GM18507 (cell line): ENCODE measurements at regions not wholly inside any gene's neighbourhood (a gene's known extent, or its start where the extent isn't known, plus 50 kb on each side); places are given as distances from the start of the nearest gene placed in this dataset.

Source experiments
- DNase-seq: peaks from one replicate; pipeline ENCODE4 v3.0.0; 2011; ENCODE audit warnings: low read depth; ENCODE audit not compliant: insufficient read length; ENCODE audit errors: extremely low spot score
- FAIRE-seq: peaks from 2 replicates; lab custom pipeline; 2011; peaks lifted over from hg19 to GRCh38; lab: Jason Lieb, UNC

DNA sequence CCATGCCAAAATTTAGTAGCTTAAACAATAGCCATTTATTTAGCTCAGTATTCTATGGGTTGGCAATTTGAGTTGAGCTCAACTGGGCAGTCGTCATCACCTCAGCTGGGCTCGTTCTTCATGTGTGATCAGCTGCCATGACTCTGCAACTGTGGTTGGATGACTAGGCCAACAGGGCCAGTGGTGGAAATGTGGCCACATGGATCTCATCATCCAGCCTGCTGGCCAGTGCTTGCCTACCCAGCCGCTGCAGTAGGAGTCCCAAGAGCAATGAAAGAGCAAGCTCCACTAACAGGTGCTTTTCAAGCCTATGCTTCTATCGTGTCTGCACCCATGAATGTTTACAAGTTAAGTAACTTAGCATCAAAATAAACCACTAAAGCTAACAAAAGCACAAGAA is 158.0 kb downstream of the ATPSCKMT start:
- FAIRE-seq = no peak

DNA sequence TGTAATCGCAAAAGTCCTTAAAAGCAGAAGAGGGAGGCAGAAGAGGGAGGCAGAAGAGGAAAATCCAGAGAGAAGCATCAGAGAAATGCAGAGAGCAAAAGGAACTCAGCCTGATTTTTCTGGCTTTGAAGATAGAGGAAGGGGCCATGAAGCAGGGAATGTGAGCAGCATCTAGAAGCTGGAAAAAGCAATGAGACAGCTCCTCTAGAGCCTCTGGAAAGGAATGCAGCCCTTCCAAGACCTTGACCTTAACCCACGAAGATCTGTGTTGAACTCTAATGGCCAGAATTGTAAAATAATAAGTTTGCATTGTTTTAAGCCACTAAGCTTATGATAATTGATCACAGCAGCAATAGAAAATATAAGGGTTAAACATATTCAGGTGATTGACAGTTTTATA is 159.6 kb downstream of the ATPSCKMT start:
- FAIRE-seq (no peak), DNase-seq (no peak)

More for the DNA sequence above, 158.0 kb downstream of the ATPSCKMT start:
- no peak for DNase-seq

DNA sequence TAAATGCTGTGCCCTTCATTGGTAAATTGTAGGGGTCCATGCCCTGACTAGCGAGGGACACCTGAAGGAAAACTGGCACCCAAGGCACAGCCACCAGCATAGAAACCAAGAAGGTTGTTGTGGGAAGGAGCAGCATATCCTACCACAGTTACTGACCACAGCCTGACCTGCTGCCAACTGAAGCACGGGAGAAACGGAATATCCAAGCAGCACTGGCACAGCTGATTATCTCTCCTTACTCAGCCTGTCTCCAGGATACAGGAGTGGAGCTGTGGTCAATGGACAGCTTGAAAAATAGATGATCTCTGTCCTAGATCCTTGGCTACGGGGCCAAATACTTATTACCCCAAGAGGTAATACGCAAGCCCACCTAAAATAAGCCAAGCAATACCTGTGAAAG is 164.5 kb downstream of the ATPSCKMT start:
- FAIRE-seq (no peak), DNase-seq (no peak)

DNA sequence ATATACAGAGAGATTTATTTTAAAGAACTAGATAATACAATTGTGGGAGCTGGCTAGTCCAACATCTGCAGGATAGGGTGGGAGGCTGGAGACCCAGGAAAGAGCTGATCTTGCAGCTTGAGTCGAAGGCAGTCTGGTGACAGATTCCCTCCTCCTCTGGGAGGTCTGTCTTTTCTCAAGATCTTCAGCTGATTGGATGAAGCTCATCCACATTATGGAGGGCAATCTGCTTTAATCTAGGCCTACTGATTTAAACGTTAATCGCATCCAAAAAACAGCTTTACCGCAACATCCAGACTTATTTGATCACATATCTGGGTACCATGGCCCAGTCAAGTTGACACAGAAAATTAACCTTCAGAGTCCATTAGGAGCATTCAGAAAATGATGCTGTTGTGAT is 168.1 kb downstream of the ATPSCKMT start:
- DNase-seq (no peak), FAIRE-seq (no peak)

DNA sequence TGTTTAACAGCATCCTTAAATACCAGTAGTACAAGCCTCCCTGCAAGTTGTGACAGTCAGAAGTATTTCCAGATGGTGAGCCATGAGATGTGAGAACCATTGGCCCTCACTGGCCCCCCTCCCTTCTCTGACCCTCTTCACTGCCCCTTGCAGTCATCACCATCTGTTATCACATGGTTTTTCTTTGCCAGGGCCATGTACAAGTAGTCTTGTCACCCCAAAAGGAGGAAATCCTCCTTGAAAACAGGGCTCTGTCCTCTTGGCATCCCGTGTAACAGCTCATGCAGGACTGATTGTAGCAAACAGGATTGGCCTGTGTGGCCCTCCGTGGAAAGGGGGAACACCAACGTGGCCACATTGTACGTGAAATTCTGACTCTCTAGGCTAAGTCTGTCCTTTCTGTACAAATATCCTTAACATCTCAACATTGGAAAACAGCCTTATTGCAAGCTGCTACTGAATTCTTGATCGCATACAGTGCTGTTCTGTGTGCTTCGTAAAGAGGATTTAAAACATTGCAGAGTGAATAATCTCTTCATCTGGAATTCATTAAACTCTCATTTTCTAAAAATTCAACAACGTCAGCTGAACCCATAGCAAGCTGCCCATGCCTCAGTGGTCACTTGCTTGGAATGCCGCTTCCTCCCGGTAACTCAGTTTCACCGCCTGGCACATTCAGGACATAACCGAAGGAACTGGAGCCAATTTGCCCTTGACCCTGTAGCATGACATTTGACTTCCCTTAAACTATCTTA is 171.7 kb downstream of the ATPSCKMT start:
- DNase-seq (no peak), FAIRE-seq (no peak)

DNA sequence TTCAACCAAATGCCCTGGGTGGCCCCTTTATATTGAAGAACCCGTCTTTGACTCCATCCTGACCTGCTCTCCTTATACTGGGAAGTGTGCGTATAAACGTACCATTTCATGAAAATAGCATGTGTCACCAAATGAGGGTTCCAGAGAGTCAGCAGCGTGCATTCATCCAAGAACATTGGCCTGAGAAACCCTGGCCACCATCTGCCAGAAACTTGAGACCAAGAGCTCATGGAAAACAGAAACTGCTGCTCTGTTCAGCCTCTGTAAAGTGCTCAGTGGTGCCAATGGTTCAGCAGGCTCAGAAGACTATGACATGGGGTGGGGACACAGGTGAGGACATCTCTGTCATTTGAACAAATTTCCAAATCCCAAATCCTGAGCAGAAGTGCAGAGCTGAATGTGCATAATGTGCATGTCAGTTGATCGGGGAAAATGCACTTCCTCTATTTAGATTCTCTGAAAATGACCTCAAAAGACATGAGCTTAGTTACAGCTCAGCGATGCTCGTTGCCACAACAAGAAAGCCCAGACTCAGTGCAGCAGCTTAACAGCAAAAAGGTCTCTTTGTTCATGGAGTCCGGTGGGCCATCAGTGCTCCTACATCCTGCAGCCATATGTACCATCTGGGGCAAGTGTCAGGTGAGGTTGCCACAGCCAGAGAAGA is 176.1 kb downstream of the ATPSCKMT start:
- FAIRE-seq (no peak), DNase-seq (no peak)

DNA sequence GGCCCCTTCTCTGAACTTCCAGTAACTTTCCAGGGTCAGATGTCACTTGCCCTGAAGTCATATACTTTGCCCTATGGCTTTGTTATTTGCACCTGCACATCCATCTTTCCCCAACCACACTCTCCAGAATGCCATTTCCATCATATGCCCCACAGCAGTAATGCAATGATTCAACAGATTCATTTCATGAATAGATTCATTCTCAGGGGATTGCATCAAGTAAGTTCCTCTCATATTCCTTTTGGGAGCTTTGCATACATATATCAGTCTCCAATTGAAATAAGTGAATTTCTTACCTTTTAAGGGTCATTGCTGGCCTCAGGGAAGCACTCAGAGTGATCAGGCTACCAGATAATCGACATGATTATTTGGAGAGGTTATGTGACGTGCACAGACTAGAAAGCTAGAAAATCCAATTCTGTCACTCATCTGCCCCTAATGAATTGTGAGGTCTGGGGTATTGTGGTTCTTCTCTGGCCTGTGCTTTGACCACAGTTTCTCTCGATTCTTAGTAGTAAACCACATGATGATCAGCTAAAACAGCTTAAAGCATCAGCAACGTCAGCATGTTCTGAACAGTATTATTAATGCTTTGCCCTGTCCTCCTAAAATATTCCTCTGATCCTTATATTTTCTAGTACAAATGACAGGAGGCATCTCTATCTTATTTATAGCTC is 179.9 kb downstream of the ATPSCKMT start:
- DNase-seq = no peak
- FAIRE-seq = no peak

DNA sequence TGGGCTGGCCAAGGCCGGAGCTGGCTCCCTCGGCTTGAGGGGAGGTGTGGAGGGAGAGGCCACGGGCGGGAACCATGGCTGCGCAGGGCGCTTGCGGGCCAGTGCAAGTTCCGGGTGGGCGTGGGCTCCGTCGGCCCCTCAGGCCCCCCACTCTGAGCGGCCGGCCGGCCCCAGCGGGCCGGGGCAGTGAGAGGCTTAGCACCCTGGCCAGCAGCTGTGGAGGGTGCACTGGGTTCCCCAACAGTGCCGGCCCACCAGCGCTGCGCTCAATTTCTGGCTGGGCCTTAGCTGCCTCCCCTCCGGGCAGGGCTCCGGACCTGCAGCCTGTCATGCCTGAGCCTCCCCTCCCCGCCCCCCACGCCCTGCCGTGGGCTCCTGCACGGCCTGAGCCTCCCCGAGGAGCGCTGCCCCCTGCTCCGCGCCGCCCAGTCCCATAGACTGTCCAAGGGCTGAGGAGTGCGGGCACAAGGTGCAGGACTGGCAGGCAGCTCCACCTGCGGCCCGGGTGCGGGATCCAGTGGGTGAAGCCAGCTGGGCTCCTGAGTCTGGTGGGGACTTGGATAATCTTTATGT is 184.2 kb downstream of the ATPSCKMT start:
- DNase-seq (no peak), FAIRE-seq (no peak)

DNA sequence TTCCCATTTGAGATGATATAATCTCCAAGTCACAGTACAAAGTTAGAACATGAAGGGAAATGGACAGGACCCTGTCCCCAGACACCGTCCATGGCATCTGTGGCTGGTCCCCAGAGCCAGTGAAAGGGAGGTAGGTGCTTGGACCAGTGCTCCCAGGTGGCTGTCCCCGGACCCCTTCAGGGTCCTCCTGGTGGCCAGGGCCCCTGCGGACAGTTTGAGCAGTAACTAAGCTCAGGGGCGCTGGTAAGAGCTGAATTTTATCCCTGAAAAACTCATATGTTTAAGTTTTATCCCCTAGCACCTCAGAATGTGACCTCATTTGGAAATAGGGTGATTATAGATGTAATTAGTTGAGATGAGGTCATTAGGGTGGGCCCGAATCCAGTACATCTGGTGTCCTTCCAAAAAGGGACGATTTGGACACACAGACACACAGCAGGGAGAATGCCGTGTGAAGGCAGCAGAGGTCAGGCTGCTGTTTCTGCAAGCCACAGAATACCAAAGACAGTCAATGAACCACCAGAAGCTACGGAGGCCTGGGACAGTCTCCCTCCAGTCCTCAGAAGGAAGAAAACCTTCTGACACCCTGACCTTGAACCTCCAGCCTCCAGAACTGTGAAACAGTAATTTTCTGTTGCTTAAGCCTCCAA is 185.0 kb downstream of the ATPSCKMT start:
- DNase-seq (no peak), FAIRE-seq (no peak)

DNA sequence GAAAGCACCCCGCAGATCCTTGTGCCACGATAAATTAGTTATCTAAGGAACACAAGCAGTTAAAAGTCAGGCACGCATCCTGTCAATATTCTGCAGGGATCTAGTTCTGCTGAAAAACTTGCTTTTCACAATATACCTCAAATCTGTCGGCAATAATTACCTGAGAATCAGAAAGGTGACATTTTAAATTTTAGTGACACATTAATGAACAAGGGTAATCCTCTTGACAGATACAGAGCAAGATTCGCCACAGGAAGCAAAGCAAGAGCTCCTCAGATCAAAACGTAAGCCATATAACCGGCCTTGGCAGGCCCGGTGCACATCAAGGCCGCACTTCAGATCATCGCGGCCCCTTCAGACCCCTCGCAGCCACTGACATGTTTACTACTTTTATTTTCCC is 185.7 kb downstream of the ATPSCKMT start:
- DNase-seq = no peak
- no peak for FAIRE-seq

DNA sequence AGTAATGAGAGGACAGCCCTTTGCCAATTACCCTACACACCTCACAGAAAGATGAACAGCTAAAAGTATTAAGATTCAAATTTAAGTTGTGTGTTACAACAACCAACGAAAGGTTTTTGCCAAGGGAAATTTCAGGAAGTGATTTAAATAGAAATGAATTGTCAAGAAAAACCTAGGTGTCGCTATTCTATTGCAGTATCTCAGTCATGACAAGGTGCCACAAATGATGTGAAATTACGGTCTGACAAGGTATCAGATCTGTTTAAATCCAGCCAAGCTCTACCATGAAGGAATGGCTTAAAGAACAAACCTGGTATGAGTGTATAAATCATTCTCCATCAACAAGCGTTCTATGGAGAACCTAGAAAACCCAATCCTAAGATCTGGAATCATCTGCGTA is 189.7 kb downstream of the ATPSCKMT start:
- DNase-seq (no peak), FAIRE-seq (no peak)

DNA sequence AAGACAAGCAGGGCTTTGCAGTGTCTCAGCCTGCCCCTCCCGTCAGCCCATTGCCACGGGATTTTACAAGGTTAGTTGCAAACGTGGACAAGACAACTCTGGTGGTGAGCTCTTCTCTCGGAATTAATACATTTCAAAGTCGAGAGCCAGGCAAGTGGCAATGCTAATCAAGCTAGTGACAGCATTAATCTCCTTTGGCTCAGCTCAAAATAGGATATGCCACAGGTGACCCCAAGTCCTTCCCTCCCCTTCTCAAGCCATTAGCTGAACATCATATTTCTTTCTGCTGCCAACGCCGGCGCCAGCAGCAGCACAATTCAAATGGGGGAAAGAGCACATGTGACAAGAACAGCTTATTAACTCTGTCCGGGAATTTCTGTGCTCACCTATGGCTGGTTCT is 190.1 kb downstream of the ATPSCKMT start:
- DNase-seq = no peak
- FAIRE-seq = no peak

DNA sequence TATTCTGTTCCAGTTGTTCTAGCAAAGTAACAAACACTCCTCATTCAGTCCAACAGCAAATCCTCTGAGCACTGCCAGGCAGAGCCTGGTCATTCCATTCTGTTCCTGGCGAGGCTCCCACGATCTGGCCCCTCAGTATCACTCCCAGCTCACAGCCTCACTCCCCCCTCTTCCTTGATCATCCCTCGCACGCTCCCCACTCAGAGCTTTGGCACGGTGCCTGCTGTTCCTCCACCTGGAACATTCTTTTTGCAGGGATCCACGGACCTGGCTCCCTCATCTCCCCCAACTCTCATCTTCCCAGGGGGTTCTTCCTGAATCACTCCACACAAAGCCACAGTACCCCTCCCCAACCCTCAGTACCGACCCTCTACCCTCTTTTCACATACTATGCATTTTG is 192.3 kb downstream of the ATPSCKMT start:
- DNase-seq (no peak), FAIRE-seq (no peak)

DNA sequence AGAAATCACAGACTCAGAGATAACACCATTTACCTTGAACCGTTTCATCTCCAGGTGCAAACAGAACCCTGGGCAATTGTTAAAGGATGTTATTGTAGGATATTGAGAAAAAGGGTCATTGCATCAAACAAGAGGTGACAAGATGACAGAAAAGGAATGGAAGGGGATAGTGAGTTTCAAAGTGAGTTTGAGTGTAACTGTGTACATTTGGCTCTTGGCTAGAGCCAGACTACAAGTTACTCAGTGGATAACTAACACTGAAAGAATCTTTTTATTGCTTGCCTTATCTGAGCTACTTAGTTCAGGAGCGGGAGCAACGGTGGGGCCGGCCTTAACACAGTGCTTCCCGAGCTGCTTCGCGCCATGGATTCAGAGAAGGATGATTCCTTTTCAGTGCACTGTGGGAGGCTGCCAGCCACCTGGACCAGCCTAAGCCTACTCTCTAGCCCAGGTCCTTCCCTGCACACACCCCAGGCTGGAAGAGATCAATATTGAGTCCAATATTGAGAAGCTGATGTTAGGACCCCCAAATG is 193.4 kb downstream of the ATPSCKMT start:
- DNase-seq = no peak
- no peak for FAIRE-seq

DNA sequence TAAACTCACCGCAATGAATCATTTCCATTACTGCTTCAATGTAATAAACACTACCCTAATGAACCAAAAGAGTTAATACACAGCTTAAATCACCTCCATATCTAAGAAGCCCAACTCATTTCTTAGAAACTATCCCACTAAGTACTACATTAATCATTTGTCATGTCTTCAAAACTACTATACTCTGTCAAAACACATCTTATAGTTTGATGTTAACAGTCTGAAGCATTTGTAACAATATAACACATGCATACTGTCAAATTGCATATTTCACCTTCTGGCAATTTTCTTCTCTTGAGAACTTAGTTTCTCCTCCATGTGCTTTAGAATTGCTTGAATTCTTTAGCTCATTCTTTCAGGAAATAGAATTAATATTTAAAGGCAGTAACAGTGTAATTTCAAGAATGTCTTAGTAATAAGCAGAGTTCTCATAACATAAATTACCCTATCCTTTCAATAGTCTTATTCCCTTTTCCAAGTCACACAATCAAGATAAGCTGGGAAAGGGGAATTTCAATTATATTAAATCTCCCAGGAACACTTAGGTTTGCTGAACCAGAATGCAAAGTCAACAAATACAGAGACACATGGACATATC is 199.7 kb downstream of the ATPSCKMT start:
- no peak for FAIRE-seq
- DNase-seq = no peak

DNA sequence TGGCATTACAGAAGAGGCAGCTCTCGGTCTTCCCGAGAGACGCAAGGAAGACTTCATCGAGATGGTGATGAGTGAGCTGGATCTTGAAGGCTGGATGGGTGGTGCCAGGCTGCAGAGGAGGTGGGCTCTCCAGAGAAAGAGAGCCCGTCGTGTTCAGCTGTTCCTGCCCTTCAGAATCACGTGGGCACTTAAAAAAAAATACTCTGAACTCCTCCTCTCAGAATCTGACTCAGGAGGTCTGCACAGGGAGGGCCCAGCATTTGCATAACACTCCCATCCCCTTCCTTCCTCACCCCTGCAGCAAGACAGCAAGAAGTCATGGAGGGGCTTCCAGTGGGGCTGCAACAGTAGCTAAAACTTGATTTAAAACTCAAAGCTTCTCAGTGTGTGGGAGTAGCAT is 203.0 kb downstream of the ATPSCKMT start:
- no peak for FAIRE-seq
- no peak for DNase-seq

DNA sequence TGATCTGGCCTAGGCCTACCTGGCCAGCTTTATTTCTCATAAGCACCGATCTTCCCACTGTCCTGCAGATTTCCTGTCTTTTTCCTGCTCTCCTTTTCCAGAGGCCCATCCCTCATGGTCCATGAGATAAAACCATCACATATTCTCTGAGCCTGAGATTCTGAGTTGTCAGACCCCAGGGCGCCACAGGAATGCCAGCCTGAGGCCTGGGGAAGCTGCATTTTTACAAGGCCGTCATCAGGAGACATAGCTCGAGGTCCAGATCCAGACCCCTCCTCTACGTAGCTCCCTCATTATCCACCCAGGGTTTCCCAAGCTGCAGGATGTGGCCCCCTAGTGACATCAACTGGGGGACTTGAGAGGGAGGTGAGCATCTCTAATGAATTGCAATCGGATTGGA is 204.3 kb downstream of the ATPSCKMT start:
- no peak for FAIRE-seq
- no peak for DNase-seq

DNA sequence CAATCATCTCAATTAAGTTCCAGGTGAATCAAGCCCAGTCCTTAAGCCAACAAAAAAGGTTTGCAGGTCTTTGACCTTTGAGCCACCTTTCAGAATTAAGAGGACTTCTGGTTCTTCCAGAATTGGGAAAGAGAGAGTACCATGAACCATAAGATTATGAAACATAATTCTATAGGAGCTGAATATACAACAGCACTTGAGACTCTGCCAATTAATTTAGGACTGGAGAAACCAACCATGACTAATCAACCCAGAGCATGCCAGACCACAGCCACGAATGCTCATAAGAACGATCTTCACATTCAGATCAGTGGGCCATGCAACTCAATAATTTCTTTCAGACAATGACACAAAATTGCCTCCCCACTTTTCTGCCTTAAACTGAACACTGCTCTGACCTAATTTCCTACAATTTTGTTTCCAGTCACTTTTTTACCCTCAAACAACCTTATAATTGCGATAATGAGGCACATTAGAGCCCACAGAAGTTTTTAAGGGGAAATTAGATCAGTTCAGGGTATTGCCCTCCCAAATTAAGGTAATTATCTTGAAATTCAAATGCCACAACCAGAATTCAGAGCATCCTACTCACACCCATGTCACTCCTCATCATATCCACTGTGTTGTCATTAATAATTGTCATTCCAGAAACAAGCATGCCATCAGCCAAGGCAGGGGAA is 213.4 kb downstream of the ATPSCKMT start:
- DNase-seq (no peak), FAIRE-seq (no peak)

DNA sequence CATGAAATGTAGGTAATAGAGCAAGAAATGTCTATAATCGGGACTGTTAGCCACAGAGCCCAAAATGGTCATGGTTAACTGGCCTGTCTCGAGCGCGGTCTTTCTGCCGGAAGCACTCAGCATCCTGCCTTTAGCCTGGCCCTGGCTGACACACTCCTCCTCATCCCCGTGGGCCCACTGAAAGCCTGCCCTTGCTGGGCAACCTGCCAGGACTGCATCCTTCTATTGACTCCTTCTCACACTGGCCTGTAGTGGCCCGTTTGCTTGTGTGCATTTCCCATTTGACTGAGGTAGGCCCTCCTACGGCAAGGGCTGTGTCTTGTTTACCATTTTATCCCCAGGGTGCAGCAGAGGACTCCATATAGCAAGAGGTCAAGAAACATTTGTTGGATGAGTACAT is 215.7 kb downstream of the ATPSCKMT start:
- FAIRE-seq (no peak), DNase-seq (no peak)
